Trophoblast cell (in vitro differentiated cells and primary cell): ENCODE measurements at regions not wholly inside any gene's neighbourhood (a gene's known extent, or its start where the extent isn't known, plus 50 kb on each side); places are given as distances from the start of the nearest gene placed in this dataset.

Experiments
- DNase-seq, 2 donors: peaks; one replicate each; pipeline ENCODE4 v3.0.0-alpha.2; 2016
- H2AFZ ChIP-seq: 2 replicates; pipeline ENCODE4 v1.6.1; 2013; ENCODE audit warnings: low read length, moderate library complexity, mild to moderate bottlenecking; ENCODE audit not compliant: insufficient read depth, poor library complexity
- H2AK5ac ChIP-seq: 2 replicates; pipeline ENCODE4 v1.6.1; 2013; ENCODE audit warnings: mild to moderate bottlenecking, low read length
- H2BK120ac ChIP-seq: 2 replicates; pipeline ENCODE4 v1.6.1; 2013; ENCODE audit warnings: low read length, mild to moderate bottlenecking, moderate library complexity; ENCODE audit not compliant: insufficient read depth, poor library complexity
- H2BK12ac ChIP-seq: 2 replicates; pipeline ENCODE4 v1.6.1; 2013; ENCODE audit warnings: mild to moderate bottlenecking, low read length, moderate library complexity
- H2BK5ac ChIP-seq: 2 replicates; pipeline ENCODE4 v1.6.1; 2013; ENCODE audit warnings: low read length, low read depth, moderate library complexity, mild to moderate bottlenecking; ENCODE audit not compliant: poor library complexity
- H3K14ac ChIP-seq: 2 replicates; pipeline ENCODE4 v1.6.1; 2013; ENCODE audit warnings: mild to moderate bottlenecking, low read length
- H3K18ac ChIP-seq: 2 replicates; pipeline ENCODE4 v1.6.1; 2013; ENCODE audit warnings: mild to moderate bottlenecking, low read length
- H3K23ac ChIP-seq: 2 replicates; pipeline ENCODE4 v1.6.1; 2013; ENCODE audit warnings: low read length
- H3K27ac ChIP-seq: 2 replicates; pipeline ENCODE4 v1.5.1; 2013; ENCODE audit warnings: low read depth, mild to moderate bottlenecking, inconsistent platforms, low read length, moderate library complexity
- H3K27me3 ChIP-seq: 2 replicates; pipeline ENCODE4 v1.6.1; 2013; ENCODE audit warnings: inconsistent platforms, mild to moderate bottlenecking, low read length, moderate library complexity; ENCODE audit not compliant: insufficient read depth
- H3K36me3 ChIP-seq, 2 experiments: 1 replicate in 1 of 2; 2 replicates in 1 of 2; pipeline ENCODE4 v1.6.1; 2013; ENCODE audit warnings: low read length in 2 of 2, mild to moderate bottlenecking in 2 of 2, moderate library complexity in 1 of 2; ENCODE audit not compliant: insufficient read depth in 2 of 2, control insufficient read depth in 1 of 2
- H3K4ac ChIP-seq: 2 replicates; pipeline ENCODE4 v1.6.1; 2013; ENCODE audit warnings: low read depth, mild to moderate bottlenecking, low read length, moderate library complexity
- H3K4me1 ChIP-seq, 2 experiments: 1 replicate in 1 of 2; 2 replicates in 1 of 2; pipeline ENCODE4 v1.6.1; 2013; ENCODE audit warnings: low read length in 2 of 2, mild to moderate bottlenecking in 2 of 2, moderate library complexity in 1 of 2; ENCODE audit not compliant: insufficient read depth in 2 of 2, control insufficient read depth in 1 of 2
- H3K4me2 ChIP-seq: 2 replicates; pipeline ENCODE4 v1.6.1; 2013; ENCODE audit warnings: inconsistent platforms, mild to moderate bottlenecking, low read length, moderate library complexity
- H3K4me3 ChIP-seq: 2 replicates; pipeline ENCODE4 v1.5.1; 2013; ENCODE audit warnings: mild to moderate bottlenecking, low read depth, low read length, inconsistent platforms
- H3K79me1 ChIP-seq: one replicate; pipeline ENCODE4 v1.6.1; 2013; ENCODE audit warnings: low read length
- H3K79me2 ChIP-seq: 2 replicates; pipeline ENCODE4 v1.6.1; 2013; ENCODE audit warnings: low read length, mild to moderate bottlenecking; ENCODE audit not compliant: control insufficient read depth, insufficient read depth, poor library complexity
- H3K9ac ChIP-seq: 2 replicates; pipeline ENCODE4 v1.6.1; 2013; ENCODE audit warnings: mild to moderate bottlenecking, low read length
- H3K9me3 ChIP-seq: 2 replicates; pipeline ENCODE4 v1.6.1; 2013; ENCODE audit warnings: low read depth, mild to moderate bottlenecking, control low read depth, inconsistent platforms, low read length; ENCODE audit not compliant: insufficient read depth
- H4K12ac ChIP-seq: 2 replicates; pipeline ENCODE4 v1.6.1; 2013; ENCODE audit warnings: low read depth, mild to moderate bottlenecking, low read length, moderate library complexity
- H4K8ac ChIP-seq: 2 replicates; pipeline ENCODE4 v1.6.1; 2013; ENCODE audit warnings: low read depth, mild to moderate bottlenecking, low read length, moderate library complexity
- H4K91ac ChIP-seq: one replicate; pipeline ENCODE4 v1.6.1; 2013; ENCODE audit warnings: low read depth, mild to moderate bottlenecking, low read length, moderate library complexity
- WGBS: extraction: QIAGEN DNeasy Blood & Tissue Kit; methylation state at CpG from one replicate; pipeline ENCODE4 v1.1.7; 2013; ENCODE audit warnings: missing lambda C conversion rate; ENCODE audit not compliant: insufficient read length, insufficient coverage; ENCODE audit errors: extremely low coverage; 5-methylcytosine and 5-hydroxymethylcytosine counted together

- no peak overlapping the region for H3K18ac ChIP-seq
- no peaks in the 10 kb centered on the region for H3K36me3 ChIP-seq
- H3K79me2 ChIP-seq, result no peaks in the 10 kb centered on the region
- H3K4me3 ChIP-seq, result no peak overlapping the region
- H3K23ac ChIP-seq, result no peak overlapping the region
- H3K4me1 ChIP-seq, result peaks cover 10 to 14% of the 10 kb centered on the region in 2 experiments
- H2BK5ac ChIP-seq, result no peak overlapping the region
- no peak overlapping the region for H3K9ac ChIP-seq
- H2BK12ac ChIP-seq, result no peak overlapping the region
- peak overlapping the region; percentile 9 for H3K4me2 ChIP-seq
- H3K4ac ChIP-seq, result no peak overlapping the region
- H3K9me3 ChIP-seq, result no peaks in the 10 kb centered on the region
- H2BK120ac ChIP-seq, result no peak overlapping the region
- DNase-seq, result no peak
- H3K79me1 ChIP-seq, result peaks cover 6% of the 10 kb centered on the region
- no peak overlapping the region for H2AFZ ChIP-seq
- H4K8ac ChIP-seq, result no peak overlapping the region
- H3K27ac ChIP-seq, result no peak overlapping the region
- H4K91ac ChIP-seq, result no peak overlapping the region
- no peak overlapping the region for H3K14ac ChIP-seq
- no peak overlapping the region for H4K12ac ChIP-seq
- WGBS, result no CpG with 5 or more reads among the region's 10 CpGs
- no peaks in the 10 kb centered on the region for H3K27me3 ChIP-seq
- H2AK5ac ChIP-seq, result no peak overlapping the region
Measured at GRCh38 chr15:70585707-70586034, 177.7 kb downstream of the UACA start.

- Histone ChIP-seq H3K4me3 (peak overlapping the region; percentile 17), H2BK120ac (peak overlapping the region; percentile 28), H3K27ac (peak overlapping the region; percentile 45), H4K91ac (peak overlapping the region; percentile 11), H3K27me3 (no peaks in the 10 kb centered on the region), H3K18ac (peak overlapping the region; percentile 47), H3K4me1 (peaks cover 10 to 14% of the 10 kb centered on the region in 2 experiments), H3K36me3 (no peaks in the 10 kb centered on the region), H2BK12ac (peak overlapping the region; percentile 42), H2AK5ac (no peak overlapping the region), H3K79me2 (no peaks in the 10 kb centered on the region), H3K4me2 (peak overlapping the region; percentile 52), H2AFZ (peak overlapping the region; percentile 37), H3K4ac (no peak overlapping the region), H3K14ac (peak overlapping the region; percentile 66), H3K79me1 (peaks cover 6% of the 10 kb centered on the region), H3K9ac (no peak overlapping the region), H2BK5ac (peak overlapping the region; percentile 46), H3K9me3 (no peaks in the 10 kb centered on the region), H4K8ac (peak overlapping the region; percentile 57), H4K12ac (no peak overlapping the region), H3K23ac (no peak overlapping the region)
- no CpG with 5 or more reads among the region's 64 CpGs for WGBS
- peak; percentile 30 to 67 for DNase-seq
Measured at GRCh38 chr15:70584838-70585706, 178.3 kb downstream of the UACA start.

GRCh38 chr15:70584441-70584837 is 178.9 kb downstream of the UACA start:
- H4K91ac ChIP-seq, result no peak overlapping the region
- H2BK120ac ChIP-seq, result no peak overlapping the region
- no peak for DNase-seq
- no CpG with 5 or more reads among the region's 4 CpGs for WGBS
- no peak overlapping the region for H3K9ac ChIP-seq
- H2AK5ac ChIP-seq, result no peak overlapping the region
- no peak overlapping the region for H4K8ac ChIP-seq
- H3K4me1 ChIP-seq, result peaks cover 10 to 14% of the 10 kb centered on the region in 2 experiments
- H2BK12ac ChIP-seq, result no peak overlapping the region
- no peak overlapping the region for H3K27ac ChIP-seq
- H3K4ac ChIP-seq, result no peak overlapping the region
- H3K18ac ChIP-seq, result no peak overlapping the region
- no peaks in the 10 kb centered on the region for H3K36me3 ChIP-seq
- H3K79me2 ChIP-seq, result no peaks in the 10 kb centered on the region
- H3K4me2 ChIP-seq, result peak overlapping the region; percentile 52
- H3K27me3 ChIP-seq, result no peaks in the 10 kb centered on the region
- H3K14ac ChIP-seq, result no peak overlapping the region
- H3K79me1 ChIP-seq, result peaks cover 6% of the 10 kb centered on the region
- H3K9me3 ChIP-seq, result no peaks in the 10 kb centered on the region
- H2BK5ac ChIP-seq, result no peak overlapping the region
- no peak overlapping the region for H2AFZ ChIP-seq
- no peak overlapping the region for H3K4me3 ChIP-seq
- no peak overlapping the region for H4K12ac ChIP-seq
- no peak overlapping the region for H3K23ac ChIP-seq

- DNase-seq, result no peak
- Histone ChIP-seq H3K36me3 (no peaks in the 10 kb centered on the region), H2BK5ac (no peak overlapping the region), H3K79me1 (peaks cover 6% of the 10 kb centered on the region), H3K4me1 (peaks cover 10 to 14% of the 10 kb centered on the region in 2 experiments), H2BK120ac (no peak overlapping the region), H4K8ac (no peak overlapping the region), H4K91ac (no peak overlapping the region), H3K4me2 (no peak overlapping the region), H3K27ac (no peak overlapping the region), H4K12ac (no peak overlapping the region), H3K9ac (no peak overlapping the region), H3K27me3 (no peaks in the 10 kb centered on the region), H3K14ac (no peak overlapping the region), H3K79me2 (no peaks in the 10 kb centered on the region), H3K23ac (no peak overlapping the region), H3K18ac (no peak overlapping the region), H3K4ac (no peak overlapping the region), H2AK5ac (no peak overlapping the region), H2AFZ (no peak overlapping the region), H3K9me3 (no peaks in the 10 kb centered on the region), H3K4me3 (no peak overlapping the region), H2BK12ac (no peak overlapping the region)
- WGBS, result no CpG with 5 or more reads among the region's 4 CpGs
Measured at GRCh38 chr15:70583006-70583405, 180.4 kb downstream of the UACA start.
